Medulla oblongata (tissue), 1 donor: ENCODE measurements at regions not wholly inside any gene's neighbourhood (a gene's known extent, or its start where the extent isn't known, plus 50 kb on each side); places are given as distances from the start of the nearest gene placed in this dataset.
"Not testable (repeated sequence)": the region's sequence is repeated elsewhere in the genome, so short reads cannot be mapped to it uniquely, and the experiment has no call there.

Experiments used
- DNase-seq: peaks from one replicate; pipeline ENCODE4 v3.0.0-alpha.2; 2015; ENCODE audit errors: extremely low spot score

DNA sequence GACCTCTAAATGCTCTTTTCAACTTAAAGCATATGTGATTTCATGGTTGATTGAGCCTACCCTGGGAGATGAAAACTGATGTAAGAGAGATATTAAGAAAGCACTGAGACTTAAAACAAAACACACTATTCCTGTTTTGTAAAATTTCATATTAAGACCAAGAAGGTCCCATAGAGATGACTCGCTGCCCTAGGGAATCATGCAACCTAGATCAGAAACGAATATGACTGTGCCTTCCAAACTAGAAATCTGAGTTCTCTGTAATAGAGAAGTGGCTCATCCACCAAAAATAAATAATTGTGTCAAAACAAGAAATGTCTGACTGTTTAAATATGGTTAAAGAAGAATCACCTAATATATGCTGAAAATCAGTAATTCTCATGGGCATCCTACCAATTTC, 776.8 kb upstream of the SOX11 start:
- no peak for DNase-seq

DNA sequence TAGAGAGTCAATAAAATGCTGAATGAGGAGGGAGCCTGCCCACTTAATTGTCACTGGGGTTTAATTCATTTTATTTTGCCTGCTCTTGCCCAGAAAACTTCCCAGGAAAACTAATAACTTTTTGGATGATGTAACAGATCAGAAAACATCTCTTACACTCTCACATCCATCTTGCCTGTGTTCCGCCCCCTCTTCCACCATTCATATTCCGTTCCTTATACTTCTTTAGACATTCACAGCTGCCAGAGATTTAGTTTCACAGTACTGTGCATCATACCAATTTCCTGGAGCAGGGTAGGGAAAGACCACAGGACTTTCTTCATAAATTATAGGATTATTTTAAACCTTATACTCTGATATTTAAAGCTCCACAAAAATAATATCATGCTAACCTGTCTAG, 776.1 kb upstream of the SOX11 start:
- no peak for DNase-seq

DNA sequence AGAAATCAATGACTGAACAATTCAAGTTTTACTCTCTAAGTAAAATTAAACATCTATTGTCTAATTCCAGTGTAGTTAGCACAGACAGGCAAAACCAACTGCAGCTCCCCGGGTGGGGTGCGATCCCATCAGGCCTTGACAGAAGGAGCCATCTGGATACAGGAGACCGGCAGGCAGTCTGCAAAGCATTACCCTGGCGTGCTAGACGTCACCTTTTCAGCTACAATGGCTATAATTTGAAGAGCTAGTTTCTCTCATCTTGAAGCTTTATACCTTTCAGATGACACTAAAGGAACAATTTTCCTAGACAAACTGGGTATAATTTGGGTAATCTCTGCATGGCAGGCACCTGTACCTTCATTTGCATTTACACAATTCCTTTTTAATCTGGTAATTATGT, 761.5 kb upstream of the SOX11 start:
- no peak for DNase-seq

DNA sequence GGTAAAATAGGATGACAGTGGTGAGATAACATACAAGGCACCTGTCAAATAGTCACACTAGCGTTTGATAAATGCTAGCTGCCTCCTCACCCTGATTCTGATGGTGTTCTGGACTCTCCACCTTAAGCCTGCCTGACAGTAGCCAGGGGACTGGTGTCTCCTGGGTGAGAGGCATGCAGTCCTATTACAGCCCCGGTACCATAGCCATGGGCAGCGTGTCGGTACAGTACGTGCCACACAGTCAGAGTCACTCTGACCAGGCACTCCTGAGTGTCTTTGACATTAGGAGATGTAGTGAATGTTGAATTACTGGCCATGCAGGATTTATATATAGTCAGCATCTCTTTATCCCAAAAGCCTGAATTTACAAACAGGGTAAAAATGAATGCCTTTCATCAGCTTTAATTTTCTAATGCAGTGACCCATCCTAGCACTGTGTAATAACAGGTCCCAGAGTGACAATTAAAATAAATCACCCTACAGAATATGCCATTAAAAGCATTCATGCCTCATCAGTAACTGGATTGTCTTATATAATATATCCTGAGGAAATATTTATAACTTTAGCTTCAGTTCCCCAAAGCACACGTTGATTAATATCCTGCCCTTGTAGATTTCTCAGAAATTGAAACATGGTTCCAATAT, 760.3 kb upstream of the SOX11 start:
- DNase-seq: no peak

DNA sequence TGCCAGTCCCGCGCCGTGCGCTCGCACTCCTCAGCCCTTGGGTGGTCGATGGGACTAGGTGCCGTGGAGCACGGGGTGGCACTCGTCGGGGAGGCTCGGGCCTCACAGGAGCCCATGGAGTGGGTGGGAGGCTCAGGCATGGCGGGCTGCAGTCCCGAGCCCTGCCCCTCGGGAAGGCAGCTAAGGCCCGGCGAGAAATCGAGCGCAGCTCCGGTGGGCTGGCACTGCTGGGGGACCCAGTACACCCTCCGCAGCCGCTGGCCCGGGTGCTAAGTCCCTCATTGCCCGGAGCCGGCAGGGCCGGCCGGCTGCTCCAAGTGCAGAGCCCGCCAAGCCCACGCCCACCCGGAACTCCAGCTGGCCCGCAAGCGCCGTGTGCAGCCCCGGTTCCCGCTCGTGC, 756.9 kb upstream of the SOX11 start:
- not testable (repeated sequence) for DNase-seq

DNA sequence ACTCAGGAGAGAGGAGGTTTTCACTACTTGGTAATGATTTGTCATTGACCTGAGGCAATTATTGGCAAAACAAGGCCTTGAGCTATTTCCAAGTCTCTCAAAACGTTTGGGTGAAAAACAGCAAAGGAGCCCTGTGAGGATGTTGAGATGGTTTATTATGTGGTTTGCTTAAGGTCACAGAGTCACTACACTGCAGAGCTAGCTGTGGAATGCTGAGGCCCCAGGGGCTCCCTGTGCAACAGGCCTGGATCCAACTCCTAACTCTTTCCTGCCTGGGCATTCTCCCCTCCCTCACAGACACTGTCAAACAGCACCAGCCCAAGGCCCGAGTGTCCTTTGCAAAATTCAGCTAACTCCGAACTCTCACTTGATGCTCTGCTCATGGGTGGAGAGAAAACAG, 754.6 kb upstream of the SOX11 start:
- DNase-seq: no peak

DNA sequence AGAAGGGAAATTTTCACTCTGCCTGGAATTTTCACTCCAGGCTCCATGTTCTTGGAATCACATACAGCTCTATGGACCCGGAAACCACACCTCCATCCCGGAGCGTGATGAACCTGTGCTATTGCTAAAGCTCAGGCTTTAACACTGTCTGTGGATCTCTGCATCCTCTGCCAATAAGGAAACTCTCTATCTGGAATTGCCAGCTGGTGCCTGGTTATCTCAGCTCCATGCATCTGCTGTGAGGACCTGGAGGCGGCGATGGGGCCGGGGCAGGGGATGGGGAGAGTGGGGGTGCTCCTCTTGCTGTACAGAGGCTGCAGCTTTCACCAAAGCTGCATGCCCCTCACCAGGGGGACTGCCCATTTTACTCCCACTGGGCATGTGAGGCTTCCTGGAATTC, 754.0 kb upstream of the SOX11 start:
- DNase-seq: no peak

DNA sequence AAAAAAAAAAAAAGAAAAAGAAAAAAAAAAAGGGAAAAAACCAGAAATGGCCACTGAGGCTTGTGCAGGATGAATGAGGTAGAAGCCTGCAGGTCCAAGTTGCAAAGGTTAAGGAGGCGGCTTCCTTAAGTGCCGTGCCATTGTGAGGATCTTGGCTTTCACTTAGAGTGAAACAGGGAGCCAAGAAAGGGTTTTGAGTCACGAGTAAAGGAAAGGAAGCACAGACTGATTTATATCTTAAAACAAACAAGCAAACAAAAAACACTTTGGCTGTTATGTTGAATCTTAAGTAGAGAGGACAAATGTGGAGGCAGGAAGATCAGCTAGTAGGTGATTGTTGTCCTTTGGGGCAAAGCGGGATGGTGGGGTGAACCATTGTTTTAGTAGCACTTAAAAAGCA, 749.7 kb upstream of the SOX11 start:
- no peak for DNase-seq

DNA sequence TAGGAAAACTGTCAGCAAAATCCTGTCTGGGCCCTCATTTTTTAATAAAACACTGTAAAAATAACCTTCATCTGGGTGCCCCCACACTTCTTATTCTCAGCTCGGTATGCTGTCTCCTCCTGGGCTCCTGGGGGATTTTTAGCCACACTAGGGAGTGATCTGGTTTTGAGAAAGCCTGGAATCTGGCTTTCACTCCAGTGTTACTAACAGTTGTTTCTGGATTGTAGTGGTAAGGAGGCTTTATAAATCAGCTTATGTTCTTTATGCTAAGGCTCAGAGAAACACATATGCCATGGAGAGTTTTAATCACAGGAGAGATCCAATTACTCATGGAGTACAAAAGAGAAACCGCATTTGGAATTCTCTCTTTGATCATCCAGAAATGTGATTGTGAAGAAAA, 744.3 kb upstream of the SOX11 start:
- DNase-seq: no peak

DNA sequence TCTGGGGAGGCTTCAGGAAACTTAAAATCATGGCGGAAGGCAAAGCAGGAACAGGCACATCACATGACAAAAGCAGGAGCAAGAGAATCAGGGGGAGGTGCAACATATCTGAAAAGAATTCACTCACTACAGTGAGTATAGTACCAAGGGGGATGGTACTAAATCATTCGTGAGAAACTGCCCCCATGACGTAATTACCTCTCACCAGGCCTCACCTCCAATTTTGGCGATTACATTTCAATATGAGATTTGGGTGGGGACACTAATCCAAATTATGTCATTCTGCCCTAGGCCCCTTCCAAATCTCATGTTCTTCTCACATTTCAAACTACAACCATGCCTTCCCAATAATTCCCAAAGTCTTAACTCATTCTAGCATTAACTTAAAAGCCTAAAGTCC, 740.8 kb upstream of the SOX11 start:
- no peak for DNase-seq

DNA sequence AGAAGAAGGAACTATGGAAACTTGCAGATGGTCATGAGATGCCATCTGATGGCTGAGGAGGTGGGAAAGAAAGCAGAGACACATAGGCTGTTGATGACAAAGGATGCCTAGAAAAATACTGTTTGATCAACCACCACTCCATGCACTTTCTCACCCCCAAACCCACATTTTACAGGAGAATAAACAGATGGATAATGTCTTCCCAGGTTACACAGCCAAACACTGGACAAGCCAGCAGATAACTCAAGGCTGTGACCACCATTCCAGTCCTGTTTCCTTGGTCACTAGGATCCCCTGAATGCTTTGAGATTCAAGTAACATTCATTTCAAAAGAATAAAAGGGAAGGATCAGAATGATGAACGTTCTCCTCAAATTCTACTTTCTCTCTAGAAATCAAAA, 733.0 kb upstream of the SOX11 start:
- DNase-seq: no peak

DNA sequence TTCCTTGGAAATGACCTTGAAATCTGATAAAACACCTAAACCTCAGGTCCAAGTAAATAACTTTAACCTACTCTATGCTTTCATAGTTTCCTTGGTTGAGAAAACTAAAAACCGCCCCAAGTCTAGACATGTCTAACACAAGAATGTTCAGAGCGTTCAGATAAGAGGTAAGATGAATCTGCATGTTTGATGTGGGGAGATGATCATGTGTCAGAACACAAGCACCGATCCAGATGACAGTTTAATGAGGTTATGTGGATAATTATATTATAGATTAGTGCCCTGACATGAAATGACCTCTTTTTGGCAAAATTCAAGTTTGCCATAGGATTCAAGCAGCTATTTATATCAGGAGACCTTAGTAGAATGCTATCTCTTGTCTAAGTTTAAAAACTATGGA, 729.8 kb upstream of the SOX11 start:
- no peak for DNase-seq

DNA sequence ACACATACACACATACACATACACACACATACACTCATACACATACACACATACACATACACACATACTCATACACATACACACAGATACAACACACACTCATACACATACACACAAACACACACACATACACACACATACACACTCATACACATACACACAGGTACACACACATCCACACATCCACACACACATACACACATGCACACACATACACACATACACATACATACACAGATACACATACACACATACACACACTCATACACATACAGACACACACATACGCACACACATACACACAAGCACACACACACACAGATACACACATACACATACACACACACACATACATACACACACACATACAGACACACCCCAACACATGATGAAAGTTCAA, 729.1 kb upstream of the SOX11 start:
- no peak for DNase-seq

DNA sequence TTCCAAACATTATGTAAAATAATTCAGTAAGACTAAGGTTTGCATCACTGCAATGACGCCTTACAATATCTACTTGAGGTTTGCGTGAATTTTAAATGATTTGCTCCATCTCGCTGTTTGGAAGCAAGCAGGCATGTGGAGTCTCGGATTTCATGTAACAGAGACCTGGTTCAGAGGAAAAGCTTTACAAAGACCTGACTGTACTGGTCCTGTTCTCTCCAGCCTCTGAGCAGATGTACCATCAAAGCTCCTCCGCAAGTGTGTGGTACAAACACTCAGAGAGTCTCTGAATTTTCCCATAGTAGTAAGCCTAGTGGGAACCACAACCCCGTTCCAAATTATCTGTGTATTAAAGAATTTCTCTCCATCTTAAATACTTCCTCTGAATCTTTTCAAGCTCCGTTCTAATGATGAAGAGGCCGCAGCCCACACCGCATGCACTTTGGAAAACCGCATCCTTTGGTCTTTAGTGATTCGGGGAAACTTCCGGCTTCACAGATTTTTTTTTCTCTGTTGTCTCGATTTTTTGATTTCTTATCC, 728.1 kb upstream of the SOX11 start:
- DNase-seq: no peak

DNA sequence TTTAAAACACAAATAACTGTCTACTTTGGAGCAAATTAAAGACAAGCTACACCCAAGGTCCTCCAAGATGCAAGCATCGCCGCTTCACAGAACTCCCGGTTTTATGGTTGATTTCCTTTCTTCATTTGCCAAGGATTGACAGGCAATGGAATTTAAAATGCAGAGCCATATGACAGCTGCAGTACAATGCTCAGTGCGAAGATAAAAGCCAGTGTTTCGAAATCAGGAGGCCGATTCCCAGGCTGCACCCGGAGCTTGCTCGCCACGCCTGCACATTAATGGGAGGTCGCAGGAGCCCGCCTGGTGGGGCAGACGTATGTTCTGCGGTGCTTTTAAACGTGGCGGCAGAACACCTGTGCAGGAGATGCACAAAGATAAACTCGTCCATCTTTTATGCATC, 727.6 kb upstream of the SOX11 start:
- no peak for DNase-seq

DNA sequence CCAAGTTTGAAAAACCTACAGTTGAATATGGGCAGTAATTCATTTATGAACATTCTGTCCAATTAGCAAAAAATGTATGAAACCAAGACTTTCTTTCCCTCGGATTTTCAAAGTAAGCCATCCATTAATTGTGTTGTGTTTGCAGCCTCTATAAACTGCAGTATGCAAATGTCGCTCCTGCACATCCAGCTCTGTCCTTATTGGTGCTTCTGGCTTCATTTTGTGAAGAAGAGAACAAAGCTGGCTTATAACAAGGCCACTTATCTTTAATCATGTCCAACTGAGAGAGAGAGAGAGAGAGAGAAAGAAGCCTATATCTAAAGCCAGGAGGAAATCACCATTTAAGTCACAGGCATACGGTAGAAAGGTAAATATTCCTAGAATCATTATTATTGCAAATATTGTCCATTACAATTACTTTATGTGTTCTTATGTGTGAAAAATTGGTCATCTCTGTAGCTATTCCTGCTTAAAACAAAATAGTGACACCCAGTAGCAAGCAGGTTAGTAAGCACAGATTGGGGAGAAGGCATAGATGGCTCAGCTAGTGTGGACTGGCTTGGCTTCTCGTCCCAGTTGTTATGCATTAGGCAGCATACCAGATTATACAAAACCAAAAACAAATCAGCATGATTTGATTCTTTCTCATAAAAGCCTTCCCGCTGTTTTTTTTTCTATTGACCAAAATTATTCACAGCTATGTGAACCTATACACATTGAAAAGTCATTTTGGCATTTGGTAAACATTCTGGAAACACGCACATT, 726.4 kb upstream of the SOX11 start:
- DNase-seq: no peak

DNA sequence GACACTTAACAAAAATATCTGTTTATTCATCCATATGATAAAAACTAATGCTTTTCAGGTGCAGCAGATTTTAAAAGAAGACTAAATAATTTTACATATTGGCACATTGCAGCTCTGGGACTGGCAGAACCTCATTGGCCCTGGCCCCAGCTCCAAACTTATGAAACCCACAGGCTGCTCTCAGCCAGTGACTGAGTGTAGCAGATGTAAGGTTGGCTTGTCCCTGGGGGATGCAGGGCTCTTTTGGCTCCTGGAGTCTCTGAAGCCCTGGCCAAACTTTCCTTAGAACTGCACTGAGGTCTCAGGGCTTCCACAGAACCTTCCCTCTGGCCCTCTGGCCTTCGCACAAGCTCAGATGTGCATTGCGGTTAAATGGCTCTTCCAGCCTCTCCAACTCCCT, 725.0 kb upstream of the SOX11 start:
- DNase-seq: no peak

DNA sequence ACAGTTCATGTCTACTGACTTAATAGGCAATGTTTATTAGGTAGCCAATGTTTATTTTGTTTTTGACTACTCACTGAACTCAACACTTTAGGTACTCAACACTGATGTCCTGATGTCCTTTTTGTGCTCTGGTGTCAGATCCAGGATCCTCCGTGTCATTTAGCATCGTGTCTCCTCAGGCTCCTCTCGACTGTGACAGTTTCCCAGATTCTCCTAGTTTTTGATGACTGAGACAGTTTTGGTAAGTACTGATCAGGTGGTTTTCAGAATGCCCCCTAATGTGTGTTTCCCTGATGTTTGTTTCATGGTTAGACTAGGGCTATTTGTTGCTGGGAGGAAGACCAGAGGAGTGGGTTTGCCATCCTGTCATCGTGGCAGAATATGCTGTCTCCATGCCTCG, 719.7 kb upstream of the SOX11 start:
- DNase-seq: no peak

DNA sequence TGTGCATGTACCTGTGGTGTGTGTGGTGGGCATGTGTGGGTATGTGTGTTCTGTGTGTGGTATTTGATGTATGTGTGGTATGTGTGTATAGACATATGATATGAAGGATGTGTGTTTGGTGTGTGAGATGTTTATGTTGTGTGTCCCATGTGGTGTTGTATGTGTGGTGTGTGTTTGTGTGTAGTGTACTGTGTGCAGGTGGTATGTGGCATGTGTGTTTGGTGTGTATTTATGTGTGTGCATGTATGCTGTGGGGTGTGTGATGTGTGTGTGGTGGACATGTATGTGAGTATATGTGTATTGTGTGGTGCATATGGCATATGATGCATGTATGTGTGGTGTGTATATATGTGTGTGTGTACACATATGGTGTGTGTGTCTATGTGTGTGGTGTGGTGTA, 718.8 kb upstream of the SOX11 start:
- no peak for DNase-seq

DNA sequence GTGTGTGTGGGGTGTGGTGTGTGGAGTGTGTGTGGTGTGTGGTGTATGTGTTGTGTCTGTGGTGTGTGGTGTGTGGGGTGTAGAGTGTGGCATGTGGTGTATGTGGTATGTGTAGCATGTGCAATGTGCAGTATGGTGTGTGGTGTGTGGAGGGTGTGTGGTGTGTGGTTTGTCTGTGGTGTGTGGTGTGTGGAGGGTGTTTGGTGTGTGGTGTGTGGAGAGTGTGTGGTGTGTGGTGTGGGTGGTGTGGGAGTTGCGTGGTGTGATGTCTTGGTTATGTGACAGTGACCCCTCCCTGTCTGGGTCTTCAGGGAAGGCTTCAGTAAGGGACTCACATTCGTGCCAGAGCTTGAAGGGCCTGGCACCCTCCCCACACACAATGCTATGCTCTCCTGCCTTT, 718.2 kb upstream of the SOX11 start:
- no peak for DNase-seq

DNA sequence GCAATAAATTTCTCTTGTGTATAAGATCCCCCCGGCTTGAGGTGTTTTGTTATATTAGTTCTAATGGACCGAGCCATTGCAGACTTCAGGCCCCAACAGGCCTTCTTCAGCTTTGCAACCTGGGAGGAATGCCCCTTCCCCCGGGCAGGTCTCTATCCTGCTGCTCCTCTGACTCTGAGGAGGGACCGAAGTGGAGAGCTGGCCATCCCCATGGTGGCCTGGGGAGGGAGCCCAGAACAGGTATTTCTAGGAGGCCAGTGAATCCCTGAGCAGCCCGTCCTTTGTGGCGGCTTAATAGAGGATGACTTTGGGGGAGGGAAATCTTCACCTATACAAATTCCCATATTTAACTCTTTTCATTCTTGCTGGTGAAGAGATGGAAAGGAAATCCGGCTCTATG, 715.8 kb upstream of the SOX11 start:
- no peak for DNase-seq

DNA sequence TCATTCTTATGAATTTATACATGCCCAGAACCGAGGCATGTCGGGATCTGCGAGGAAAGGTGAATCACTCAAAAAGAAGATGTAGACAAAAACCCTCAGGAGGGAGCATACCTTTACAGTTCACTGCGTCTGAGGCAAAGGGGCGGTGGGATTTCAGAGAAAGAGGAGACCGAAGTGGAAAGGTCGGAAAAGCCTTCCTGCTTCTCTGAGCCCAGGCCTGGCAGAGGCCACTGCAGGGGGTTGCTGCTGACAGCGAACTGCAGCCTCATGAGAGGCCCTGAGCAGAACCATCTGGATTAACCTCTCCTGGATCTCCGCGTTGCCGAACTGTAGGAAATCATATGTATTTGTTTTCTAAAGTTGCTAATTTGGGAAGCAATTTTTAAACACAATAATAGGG, 713.1 kb upstream of the SOX11 start:
- DNase-seq: no peak

DNA sequence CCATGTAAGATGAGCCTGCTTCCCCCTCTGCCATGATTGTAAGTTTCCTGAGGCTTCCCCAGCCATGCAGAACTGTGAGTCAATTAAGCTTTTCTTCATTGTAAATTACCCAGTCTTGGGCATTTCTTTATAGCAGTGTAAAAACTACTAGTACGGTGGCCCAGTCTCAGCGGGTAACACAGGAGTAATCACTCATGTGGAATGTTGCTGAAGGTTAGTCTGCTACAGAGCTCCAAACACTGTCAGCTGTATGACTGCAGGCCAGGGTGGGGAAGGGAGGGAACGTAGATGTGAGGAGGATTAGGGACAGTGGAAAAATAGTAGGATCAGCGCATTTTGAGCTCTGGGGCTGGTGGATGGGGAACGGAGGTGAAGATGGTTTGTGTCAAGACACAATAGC, 711.2 kb upstream of the SOX11 start:
- no peak for DNase-seq
